HepG2 (cell line): ENCODE measurements at regions not wholly inside any gene's neighbourhood (a gene's known extent, or its start where the extent isn't known, plus 50 kb on each side); places are given as distances from the start of the nearest gene placed in this dataset.
"Not testable (repeated sequence)": the region's sequence is repeated elsewhere in the genome, so short reads cannot be mapped to it uniquely, and the experiment has no call there.

Source experiments
- ATAC-seq: fragments of 200-7000 bp; cut with Tn5 transposase; 3 replicates; pipeline ENCODE4 v1.9.1; 2020; ENCODE audit warnings: mild to moderate bottlenecking, moderate library complexity
- BruUV-seq: library from RNA; stranded (reverse); fragments of 400-500 nt; replicated peaks from 2 replicates; lab custom pipeline; 2021; lab: Mats Ljungman, UMichigan
- CTCF ChIA-PET: fragments of 300-600 bp; formaldehyde crosslinking; extraction: SDS; loops from one replicate; lab custom pipeline; 2021; ENCODE audit warnings: low total read pairs, inconsistent platforms, low intra/inter-chr PET ratio; lab: Yijun Ruan, JAX
- POLR2A ChIA-PET: fragments of 350-600 bp; sonication (Branson Sonifier 250); formaldehyde crosslinking; loops from one replicate; lab custom pipeline; 2020; ENCODE audit warnings: antibody characterized with exemption, inconsistent platforms; lab: Yijun Ruan, JAX
- DNase-seq: peaks from one replicate; pipeline ENCODE4 v3.0.0-alpha.2; 2015; ENCODE audit warnings: low spot score
- FAIRE-seq: peaks from 3 replicates; lab custom pipeline; 2011; peaks lifted over from hg19 to GRCh38; lab: Jason Lieb, UNC
- H2AFZ ChIP-seq: one replicate; pipeline ENCODE4 v1.6.1; 2011; ENCODE audit warnings: low read length, inconsistent platforms
- H3K27ac ChIP-seq: fragments of 300-600 bp; 3 replicates; pipeline ENCODE4 v1.8.0; 2011; ENCODE audit warnings: mixed run types, mild to moderate bottlenecking, mixed read lengths, low read length, inconsistent platforms; ENCODE audit not compliant: insufficient read depth; ENCODE audit errors: extremely low read length
- H3K27me3 ChIP-seq, 2 experiments: fragments of 200-600 bp in 1 of 2; 2 replicates in 1 of 2; 3 replicates in 1 of 2; pipeline versions ENCODE4 v1.6.0 to v1.8.0; 2011; ENCODE audit warnings: low read length in 2 of 2, mild to moderate bottlenecking in 2 of 2, moderate library complexity in 2 of 2, inconsistent platforms in 1 of 2; ENCODE audit not compliant: insufficient read depth in 2 of 2, control insufficient read depth in 1 of 2
- H3K36me3 ChIP-seq, 2 experiments: fragments of 200-600 bp in 1 of 2; replicated peaks in 1 of 2; 2 replicates in 1 of 2; 3 replicates in 1 of 2; pipeline versions ENCODE4 v1.5.1 to v1.8.0; 2011; ENCODE audit warnings: low read length in 2 of 2, inconsistent platforms in 1 of 2; ENCODE audit not compliant: insufficient read depth in 2 of 2, control insufficient read depth in 1 of 2
- H3K4me1 ChIP-seq: 2 replicates; pipeline ENCODE4 v1.5.1; 2012; ENCODE audit warnings: low read length, inconsistent platforms; ENCODE audit not compliant: insufficient read depth
- H3K4me2 ChIP-seq: 2 replicates; pipeline ENCODE4 v1.6.0; 2011; ENCODE audit warnings: low read depth, low read length, inconsistent platforms
- H3K4me3 ChIP-seq, 3 experiments: fragments of 200-600 bp in 1 of 3; sonication (generic), shearing (Covaris generic) in 1 of 3; replicated peaks in 1 of 3; 2 replicates each; pipeline ENCODE4 v1.5.1; 2011 to 2016; ENCODE audit warnings: low read length in 3 of 3, inconsistent platforms in 2 of 3, low read depth in 2 of 3, mild to moderate bottlenecking in 2 of 3, control low read depth in 1 of 3, mixed read lengths in 1 of 3; ENCODE audit not compliant: insufficient read depth in 1 of 3
- H3K79me2 ChIP-seq: one replicate; pipeline ENCODE4 v1.6.1; 2011; ENCODE audit warnings: low read length, inconsistent platforms; ENCODE audit not compliant: insufficient read depth
- H3K9ac ChIP-seq: 2 replicates; pipeline ENCODE4 v1.6.0; 2011; ENCODE audit warnings: mild to moderate bottlenecking, low read depth, low read length, inconsistent platforms; ENCODE audit not compliant: insufficient read depth
- H3K9me3 ChIP-seq: 2 replicates; pipeline ENCODE4 v1.5.1; 2012; ENCODE audit warnings: mild to moderate bottlenecking, low read length
- H4K20me1 ChIP-seq: 2 replicates; pipeline ENCODE4 v1.6.0; 2011; ENCODE audit warnings: inconsistent platforms, mild to moderate bottlenecking, low read length, moderate library complexity; ENCODE audit not compliant: insufficient read depth
- CCAR2 ChIP-seq: fragments of 200-400 bp; formaldehyde crosslinking; optimal IDR thresholded peaks from 2 replicates; pipeline ENCODE3; 2018; ENCODE audit warnings: low read depth, mild to moderate bottlenecking, low read length, moderate library complexity
- CHD4 ChIP-seq: fragments of 200-600 bp; sonication (generic); IDR thresholded peaks from 2 replicates; pipeline ENCODE4 v1.7.0; 2017; ENCODE audit warnings: mild to moderate bottlenecking, low read length, borderline replicate concordance
- GMEB2 ChIP-seq: IDR thresholded peaks from 2 replicates; pipeline ENCODE4 v1.6.1; 2016; ENCODE audit warnings: missing biosample characterization, missing genetic modification reagents, low read depth
- NCOA1 ChIP-seq: sonication (generic); formaldehyde crosslinking; IDR thresholded peaks from 2 replicates; pipeline ENCODE4 v1.9.0; 2021; ENCODE audit warnings: missing genetic modification reagents
- PHF20 ChIP-seq: sonication (generic); formaldehyde crosslinking; IDR thresholded peaks from 2 replicates; pipeline ENCODE4 v1.5.0; 2020; ENCODE audit warnings: mild to moderate bottlenecking, missing genetic modification reagents
- POLR2AphosphoS5 ChIP-seq: IDR thresholded peaks from 2 replicates; pipeline ENCODE4 v1.6.1; 2012; ENCODE audit warnings: low read depth, low read length
- RARA ChIP-seq: IDR thresholded peaks from 2 replicates; pipeline ENCODE4 v1.6.1; 2016; ENCODE audit warnings: missing genetic modification reagents, missing compliant biosample characterization
- TEAD2 ChIP-seq: sonication (generic); formaldehyde crosslinking; IDR thresholded peaks from 2 replicates; pipeline ENCODE4 v1.9.0; 2021; ENCODE audit warnings: missing genetic modification reagents
- ZNF101 ChIP-seq: sonication (generic); formaldehyde crosslinking; IDR thresholded peaks from 2 replicates; pipeline ENCODE4 v1.4.0; 2020; ENCODE audit warnings: mild to moderate bottlenecking, low read depth, missing genetic modification reagents, borderline replicate concordance
- ZNF235 ChIP-seq: sonication (generic); formaldehyde crosslinking; IDR thresholded peaks from 2 replicates; pipeline ENCODE4 v1.8.1; 2023; ENCODE audit warnings: mild to moderate bottlenecking, missing genetic modification reagents, borderline replicate concordance
- ZNF362 ChIP-seq: sonication (generic); formaldehyde crosslinking; IDR thresholded peaks from 2 replicates; pipeline ENCODE4 v1.4.0; 2020; ENCODE audit warnings: missing genetic modification reagents, mild to moderate bottlenecking, borderline replicate concordance
- ZNF558 ChIP-seq: sonication (generic); formaldehyde crosslinking; IDR thresholded peaks from 2 replicates; pipeline ENCODE4 v1.9.0; 2022; ENCODE audit warnings: mild to moderate bottlenecking, missing genetic modification reagents, borderline replicate concordance
- ZNF567 ChIP-seq: sonication (generic); formaldehyde crosslinking; IDR thresholded peaks from 2 replicates; pipeline ENCODE4 v1.8.1; 2023; ENCODE audit warnings: mild to moderate bottlenecking, missing genetic modification reagents, borderline replicate concordance
- ZNF652 ChIP-seq: IDR thresholded peaks from 2 replicates; pipeline ENCODE4 v1.6.1; 2016; ENCODE audit warnings: low read depth, borderline replicate concordance
- ZNF674 ChIP-seq: sonication (generic); formaldehyde crosslinking; IDR thresholded peaks from 2 replicates; pipeline ENCODE4 v1.5.0; 2020; ENCODE audit warnings: low read depth, mild to moderate bottlenecking, missing genetic modification reagents
- WGBS: methylation state at CpG from one replicate; pipeline ENCODE4 v1.1.6; 2017; ENCODE audit warnings: low lambda C conversion rate; 5-methylcytosine and 5-hydroxymethylcytosine counted together
- in situ Hi-C: cut with HindIII; loops from 2 replicates; pipeline ENCODE4 v1.10.0; 2017; ENCODE audit warnings: low pct_unique_long_range_greater_than_20kb; ENCODE audit not compliant: extremely low pct_ligation_motif_present
- intact Hi-C: fragments of 100-400 bp; cut with micrococcal nuclease; formaldehyde crosslinking; loops from one replicate; pipeline ENCODE4 v1.10.0; 2022; ENCODE audit not compliant: unreplicated experiment
- TF ChIP-seq, protein P1 (sequence below): sonication (generic); formaldehyde crosslinking; IDR thresholded peaks from 2 replicates; pipeline ENCODE4 v1.4.0; 2020; ENCODE audit warnings: missing genetic modification reagents
- TF ChIP-seq, protein P2 (sequence below): sonication (generic); formaldehyde crosslinking; IDR thresholded peaks from 2 replicates; pipeline ENCODE4 v1.4.0; 2020; ENCODE audit warnings: mild to moderate bottlenecking, missing genetic modification reagents

- intact Hi-C loops (no loop called here), in situ Hi-C loops (no loop called here)
- POLR2A ChIA-PET: no interaction called here
- Histone ChIP-seq H3K36me3 (no peaks in the 10 kb centered on the region), H4K20me1 (no peaks in the 10 kb centered on the region), H3K4me3 (no peak overlapping the region), H2AFZ (no peak overlapping the region), H3K27ac (no peak overlapping the region), H3K9me3 (peaks cover 99% of the 10 kb centered on the region), H3K27me3 (no peaks in the 10 kb centered on the region), H3K4me1 (no peaks in the 10 kb centered on the region), H3K79me2 (no peaks in the 10 kb centered on the region), H3K9ac (no peak overlapping the region), H3K4me2 (no peak overlapping the region)
- ATAC-seq (no peak), FAIRE-seq (no peak), DNase-seq (no peak)
- CTCF ChIA-PET: no interaction called here
- TF ChIP-seq ZNF652 (CRISPR knock-in tag): no peak
- TF ChIP-seq TEAD2 (CRISPR knock-in tag): no peak
- TF ChIP-seq ZNF101 (CRISPR knock-in tag): no peak
- TF ChIP-seq, protein P1, sequence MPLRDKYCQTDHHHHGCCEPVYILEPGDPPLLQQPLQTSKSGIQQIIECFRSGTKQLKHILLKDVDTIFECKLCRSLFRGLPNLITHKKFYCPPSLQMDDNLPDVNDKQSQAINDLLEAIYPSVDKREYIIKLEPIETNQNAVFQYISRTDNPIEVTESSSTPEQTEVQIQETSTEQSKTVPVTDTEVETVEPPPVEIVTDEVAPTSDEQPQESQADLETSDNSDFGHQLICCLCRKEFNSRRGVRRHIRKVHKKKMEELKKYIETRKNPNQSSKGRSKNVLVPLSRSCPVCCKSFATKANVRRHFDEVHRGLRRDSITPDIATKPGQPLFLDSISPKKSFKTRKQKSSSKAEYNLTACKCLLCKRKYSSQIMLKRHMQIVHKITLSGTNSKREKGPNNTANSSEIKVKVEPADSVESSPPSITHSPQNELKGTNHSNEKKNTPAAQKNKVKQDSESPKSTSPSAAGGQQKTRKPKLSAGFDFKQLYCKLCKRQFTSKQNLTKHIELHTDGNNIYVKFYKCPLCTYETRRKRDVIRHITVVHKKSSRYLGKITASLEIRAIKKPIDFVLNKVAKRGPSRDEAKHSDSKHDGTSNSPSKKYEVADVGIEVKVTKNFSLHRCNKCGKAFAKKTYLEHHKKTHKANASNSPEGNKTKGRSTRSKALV (CRISPR knock-in tag): no peak
- TF ChIP-seq ZNF235 (CRISPR knock-in tag): no peak
- TF ChIP-seq ZNF558: no peak
- no peak for TF ChIP-seq CHD4
- no peak for TF ChIP-seq PHF20
- TF ChIP-seq CCAR2: no peak
- TF ChIP-seq, protein P2, sequence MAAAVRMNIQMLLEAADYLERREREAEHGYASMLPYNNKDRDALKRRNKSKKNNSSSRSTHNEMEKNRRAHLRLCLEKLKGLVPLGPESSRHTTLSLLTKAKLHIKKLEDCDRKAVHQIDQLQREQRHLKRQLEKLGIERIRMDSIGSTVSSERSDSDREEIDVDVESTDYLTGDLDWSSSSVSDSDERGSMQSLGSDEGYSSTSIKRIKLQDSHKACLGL (CRISPR knock-in tag): no peak
- no peak for TF ChIP-seq ZNF362 (CRISPR knock-in tag)
- no peak for TF ChIP-seq POLR2AphosphoS5
- no peak for TF ChIP-seq RARA (CRISPR knock-in tag)
- no peak for TF ChIP-seq NCOA1
- TF ChIP-seq GMEB2 (CRISPR knock-in tag): no peak
- TF ChIP-seq ZNF674: no peak
- no peak for TF ChIP-seq ZNF567
- no TSS peak for BruUV-seq
- WGBS: 95% methylated on average over 47 of the region's 47 CpGs
Measured at GRCh38 chr13:18235172-18235571, 946.5 kb downstream of the TUBA3C start.

DNA sequence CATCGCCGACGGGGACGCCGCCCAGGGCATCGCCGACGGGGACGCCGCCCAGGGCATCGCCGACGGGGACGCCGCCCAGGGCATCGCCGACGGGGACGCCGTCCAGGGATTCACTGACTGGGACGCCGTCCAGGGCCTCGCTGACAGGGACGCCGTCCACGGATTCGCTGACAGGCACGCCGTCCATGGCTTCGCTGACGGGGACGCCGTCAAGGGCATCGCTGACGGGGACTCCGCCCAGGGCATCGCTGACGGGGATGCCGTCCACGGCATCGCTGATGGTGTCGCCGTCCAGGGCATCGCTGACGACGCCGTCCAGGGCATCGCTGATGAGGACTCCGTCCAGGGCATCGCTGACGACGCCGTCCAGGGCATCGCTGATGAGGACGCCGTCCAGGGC is 947.2 kb downstream of the TUBA3C start:
- H3K79me2 ChIP-seq, H3K9ac ChIP-seq, FAIRE-seq, H3K27me3 ChIP-seq, POLR2A ChIA-PET, H3K4me2 ChIP-seq, H2AFZ ChIP-seq, in situ Hi-C loops, H3K4me1 ChIP-seq, DNase-seq, BruUV-seq, CTCF ChIA-PET, H3K4me3 ChIP-seq, H4K20me1 ChIP-seq, H3K36me3 ChIP-seq, ATAC-seq, intact Hi-C loops, H3K27ac ChIP-seq: not testable (repeated sequence)
- peaks cover 97% of the 10 kb centered on the region for H3K9me3 ChIP-seq
- 96% methylated on average over 56 of the region's 56 CpGs for WGBS
